Lower lobe of right lung (tissue), 2 donors: ENCODE measurements at regions not wholly inside any gene's neighbourhood (a gene's known extent, or its start where the extent isn't known, plus 50 kb on each side); places are given as distances from the start of the nearest gene placed in this dataset.

Source experiments
- ATAC-seq, 2 donors: fragments of 200-7000 bp; cut with Tn5 transposase; one replicate each; pipeline ENCODE4 v1.9.1; 2020 to 2022; ENCODE audit warnings: mild to moderate bottlenecking in 2 of 2, moderate library complexity in 2 of 2
- DNase-seq: peaks from one replicate; pipeline ENCODE4 v3.0.0-alpha.2; 2020
- H3K27ac ChIP-seq: fragments of 200-600 bp; one replicate; pipeline ENCODE4 v1.8.0; 2022
- H3K27me3 ChIP-seq: fragments of 200-600 bp; one replicate; pipeline ENCODE4 v1.8.0; 2022; ENCODE audit warnings: low read depth
- H3K36me3 ChIP-seq: fragments of 200-600 bp; one replicate; pipeline ENCODE4 v1.8.0; 2022; ENCODE audit warnings: mild to moderate bottlenecking
- H3K4me1 ChIP-seq: fragments of 200-600 bp; one replicate; pipeline ENCODE4 v1.8.0; 2022
- H3K4me3 ChIP-seq: fragments of 200-600 bp; one replicate; pipeline ENCODE4 v1.8.0; 2022; ENCODE audit warnings: mild to moderate bottlenecking
- H3K9me3 ChIP-seq: fragments of 200-600 bp; one replicate; pipeline ENCODE4 v1.8.0; 2022
- CTCF ChIP-seq: fragments of 200-600 bp; IDR thresholded peaks from one replicate; pipeline ENCODE4 v1.8.0; 2022; ENCODE audit warnings: antibody characterized with exemption, mild to moderate bottlenecking
- intact Hi-C: fragments of 100-400 bp; cut with DNase I; formaldehyde crosslinking; loops from one replicate; pipeline ENCODE4 v1.11.0; 2022
- donor health status: DM: no; HTN: yes; CAD: no; lungs with severe emphysema.

- ATAC-seq: no peak
- no peak for TF ChIP-seq CTCF
- no peaks in the 10 kb centered on the region for H3K9me3 ChIP-seq
- H3K4me1 ChIP-seq: no peaks in the 10 kb centered on the region
- no peak for DNase-seq
- H3K27me3 ChIP-seq: no peaks in the 10 kb centered on the region
- intact Hi-C loops: no loop called here
- H3K27ac ChIP-seq: no peak overlapping the region
- no peak overlapping the region for H3K4me3 ChIP-seq
- H3K36me3 ChIP-seq: no peaks in the 10 kb centered on the region
These were observed 104.4 kb upstream of the NYAP2 start for GRCh38 chr2:225295102-225295501.

DNA sequence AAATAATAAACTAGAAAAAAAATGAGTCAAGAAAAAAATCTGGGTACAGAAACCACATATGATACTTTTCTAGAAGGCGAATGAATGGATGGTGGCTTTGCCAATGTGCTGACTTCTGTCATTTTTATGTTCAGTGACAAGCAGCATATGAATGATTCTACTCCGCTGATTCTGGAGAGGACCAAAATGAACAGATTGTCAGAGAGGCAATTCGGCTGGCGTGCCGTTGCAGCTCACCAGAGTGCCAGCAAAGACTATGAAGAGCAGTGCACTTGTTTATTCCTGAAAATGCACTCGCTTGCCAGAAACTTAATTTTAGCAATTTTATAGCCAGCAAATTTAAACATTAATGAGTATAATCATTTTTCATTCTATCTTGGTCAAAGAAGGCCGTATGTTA is 105.9 kb upstream of the NYAP2 start:
- intact Hi-C loops: no loop called here
- H3K4me3 ChIP-seq: no peak overlapping the region
- TF ChIP-seq CTCF: no peak
- no peaks in the 10 kb centered on the region for H3K4me1 ChIP-seq
- H3K27me3 ChIP-seq: no peaks in the 10 kb centered on the region
- H3K36me3 ChIP-seq: no peaks in the 10 kb centered on the region
- no peaks in the 10 kb centered on the region for H3K9me3 ChIP-seq
- DNase-seq (no peak), ATAC-seq (no peak)
- no peak overlapping the region for H3K27ac ChIP-seq

DNA sequence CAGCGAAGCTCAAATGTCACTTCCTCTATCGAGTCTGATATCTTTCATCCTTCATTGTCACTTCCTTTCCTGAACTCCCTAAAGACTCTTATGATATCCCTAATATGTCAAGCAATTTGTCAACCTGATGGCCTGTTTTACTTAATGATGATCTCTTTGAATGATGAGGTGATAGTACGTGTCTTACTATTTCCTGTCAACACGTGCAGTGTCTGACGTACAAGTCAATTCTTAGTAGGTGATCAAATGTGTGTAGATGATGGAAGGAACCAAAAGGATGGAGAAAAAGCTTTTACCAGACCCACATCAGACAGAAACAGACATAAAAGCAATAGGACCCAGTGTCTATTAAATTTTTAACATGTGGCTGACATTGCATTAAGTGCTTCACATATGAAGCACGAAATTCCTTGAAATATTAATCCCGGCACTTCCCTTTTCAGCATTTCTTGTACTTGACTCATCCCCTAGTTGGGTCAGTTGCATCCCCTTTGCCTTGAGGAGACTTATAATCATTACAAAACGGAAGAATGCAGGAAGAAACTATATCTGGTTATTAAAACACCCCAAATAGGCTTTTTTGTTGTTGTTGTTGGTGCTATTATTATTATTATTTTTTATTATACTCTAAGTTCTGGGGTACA is 108.6 kb upstream of the NYAP2 start:
- no peaks in the 10 kb centered on the region for H3K4me1 ChIP-seq
- H3K27me3 ChIP-seq: no peaks in the 10 kb centered on the region
- H3K9me3 ChIP-seq: no peaks in the 10 kb centered on the region
- no peak overlapping the region for H3K27ac ChIP-seq
- H3K4me3 ChIP-seq: no peak overlapping the region
- ATAC-seq (no peak), DNase-seq (no peak)
- TF ChIP-seq CTCF: no peak
- intact Hi-C loops: no loop called here
- H3K36me3 ChIP-seq: no peaks in the 10 kb centered on the region

- Histone ChIP-seq H3K27ac (no peak overlapping the region), H3K4me3 (no peak overlapping the region), H3K36me3 (no peaks in the 10 kb centered on the region), H3K4me1 (no peaks in the 10 kb centered on the region), H3K9me3 (no peaks in the 10 kb centered on the region), H3K27me3 (no peaks in the 10 kb centered on the region)
- DNase-seq (no peak), ATAC-seq (no peak)
- TF ChIP-seq CTCF: no peak
- intact Hi-C loops: no loop called here
These were observed 109.9 kb upstream of the NYAP2 start for GRCh38 chr2:225289659-225290058.

- ATAC-seq (peak in 1 of 2 donors; percentile 42), DNase-seq (no peak)
- Histone ChIP-seq H3K4me1 (no peaks in the 10 kb centered on the region), H3K9me3 (no peaks in the 10 kb centered on the region), H3K4me3 (no peak overlapping the region), H3K36me3 (no peaks in the 10 kb centered on the region), H3K27me3 (no peaks in the 10 kb centered on the region), H3K27ac (no peak overlapping the region)
- intact Hi-C loops: no loop called here
- no peak for TF ChIP-seq CTCF
These were observed 110.5 kb upstream of the NYAP2 start for GRCh38 chr2:225288986-225289385.
